ENCODE measurements at regions not wholly inside any gene's neighbourhood (a gene's known extent, or its start where the extent isn't known, plus 50 kb on each side); places are given as distances from the start of the nearest gene placed in this dataset.

DNA sequence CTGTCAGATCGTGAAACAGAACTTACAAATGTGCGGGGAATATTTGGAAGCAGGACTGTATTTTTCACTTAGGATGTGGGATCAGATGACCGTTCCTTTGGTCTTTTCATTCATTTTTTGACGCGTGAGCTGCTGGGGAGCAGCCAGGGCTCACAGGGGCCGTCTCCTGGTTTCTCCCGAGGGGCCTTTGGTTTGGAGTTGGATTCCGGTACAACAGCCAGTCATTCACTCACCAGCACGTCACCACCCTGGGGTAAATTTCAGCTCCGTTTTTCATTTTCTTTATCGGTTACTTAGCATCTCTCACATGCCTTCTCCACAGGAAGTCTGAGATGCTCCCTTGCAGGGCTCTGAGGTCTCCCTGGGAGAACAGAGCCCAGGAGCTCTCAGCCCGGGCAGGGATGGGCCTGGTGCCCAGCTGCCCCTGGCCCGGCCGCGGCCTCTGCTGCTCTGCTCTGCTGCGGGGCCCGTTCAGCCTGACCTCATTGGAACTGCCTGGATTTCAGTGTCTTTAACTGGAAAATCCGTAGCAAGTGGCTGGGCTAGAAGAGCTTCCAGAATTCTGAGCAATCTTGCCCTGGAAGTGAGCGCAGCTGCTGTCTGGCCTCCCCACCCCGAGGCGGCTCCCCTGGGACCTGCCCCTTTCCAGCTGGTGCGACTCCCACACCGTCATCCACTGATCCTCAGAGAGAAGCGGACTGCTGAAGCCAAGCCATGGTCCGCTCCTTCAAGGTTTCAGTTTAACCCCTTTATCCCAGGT lies 335.6 kb downstream of the EIPR1 start:
- Histone ChIP-seq H3K4me3 (ENCODE audit: low read depth, low read length, poor library complexity, severe bottlenecking) (no peak overlapping the region), H2AFZ (ENCODE audit: low read length) (no peak overlapping the region), H3K36me3 (ENCODE audit: insufficient read depth, low read length) (no peaks in the 10 kb centered on the region), H3K9me3 (ENCODE audit: low read length) (no peaks in the 10 kb centered on the region), H3K9me2 (ENCODE audit: insufficient read depth, low read length) (no peaks in the 10 kb centered on the region), H3K27ac (ENCODE audit: low read depth, low read length, poor library complexity, severe bottlenecking) (no peak overlapping the region), H3K79me2 (ENCODE audit: insufficient read depth, low read depth, low read length) (no peaks in the 10 kb centered on the region), H4K20me1 (ENCODE audit: insufficient read depth, low read length) (no peaks in the 10 kb centered on the region), H3K4me2 (ENCODE audit: low read length) (no peak overlapping the region), H3K4me1 (ENCODE audit: insufficient read depth, low read length, poor library complexity, severe bottlenecking) (no peaks in the 10 kb centered on the region)
- no peak for TF ChIP-seq EZH2phosphoT487 (IDR thresholded peaks at IDR 0.05; ENCODE audit: borderline replicate concordance, low read depth, low read length)
- TF ChIP-seq, protein P1, sequence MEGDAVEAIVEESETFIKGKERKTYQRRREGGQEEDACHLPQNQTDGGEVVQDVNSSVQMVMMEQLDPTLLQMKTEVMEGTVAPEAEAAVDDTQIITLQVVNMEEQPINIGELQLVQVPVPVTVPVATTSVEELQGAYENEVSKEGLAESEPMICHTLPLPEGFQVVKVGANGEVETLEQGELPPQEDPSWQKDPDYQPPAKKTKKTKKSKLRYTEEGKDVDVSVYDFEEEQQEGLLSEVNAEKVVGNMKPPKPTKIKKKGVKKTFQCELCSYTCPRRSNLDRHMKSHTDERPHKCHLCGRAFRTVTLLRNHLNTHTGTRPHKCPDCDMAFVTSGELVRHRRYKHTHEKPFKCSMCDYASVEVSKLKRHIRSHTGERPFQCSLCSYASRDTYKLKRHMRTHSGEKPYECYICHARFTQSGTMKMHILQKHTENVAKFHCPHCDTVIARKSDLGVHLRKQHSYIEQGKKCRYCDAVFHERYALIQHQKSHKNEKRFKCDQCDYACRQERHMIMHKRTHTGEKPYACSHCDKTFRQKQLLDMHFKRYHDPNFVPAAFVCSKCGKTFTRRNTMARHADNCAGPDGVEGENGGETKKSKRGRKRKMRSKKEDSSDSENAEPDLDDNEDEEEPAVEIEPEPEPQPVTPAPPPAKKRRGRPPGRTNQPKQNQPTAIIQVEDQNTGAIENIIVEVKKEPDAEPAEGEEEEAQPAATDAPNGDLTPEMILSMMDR (conservative IDR thresholded peaks at IDR 0.05; ENCODE audit: low read length), result no peak
- POLR2A ChIA-PET, result no interaction called here
- CTCF ChIA-PET (ENCODE audit: unreplicated experiment), result no interaction called here
- BruUV-seq (replicated peaks), result no TSS peak
- intact Hi-C loops (cut with micrococcal nuclease; ENCODE audit: unreplicated experiment), result no loop called here
- no peak for DNase-seq (ENCODE audit: low spot score)

GRCh38 chr2:3041246-3041645 lies 336.4 kb downstream of the EIPR1 start:
- Histone ChIP-seq H4K20me1 (ENCODE audit: insufficient read depth, low read length) (no peaks in the 10 kb centered on the region), H3K4me1 (ENCODE audit: insufficient read depth, low read length, poor library complexity, severe bottlenecking) (no peaks in the 10 kb centered on the region), H3K9me2 (ENCODE audit: insufficient read depth, low read length) (no peaks in the 10 kb centered on the region), H2AFZ (ENCODE audit: low read length) (no peak overlapping the region), H3K79me2 (ENCODE audit: insufficient read depth, low read depth, low read length) (no peaks in the 10 kb centered on the region), H3K9me3 (ENCODE audit: low read length) (no peaks in the 10 kb centered on the region), H3K4me3 (ENCODE audit: low read depth, low read length, poor library complexity, severe bottlenecking) (no peak overlapping the region), H3K4me2 (ENCODE audit: low read length) (no peak overlapping the region), H3K27ac (ENCODE audit: low read depth, low read length, poor library complexity, severe bottlenecking) (no peak overlapping the region), H3K36me3 (ENCODE audit: insufficient read depth, low read length) (no peaks in the 10 kb centered on the region)
- no peak for DNase-seq (ENCODE audit: low spot score)
- ChIA-PET CTCF (ENCODE audit: unreplicated experiment) (no interaction called here), POLR2A (no interaction called here)
- no TSS peak for BruUV-seq (replicated peaks)
- intact Hi-C loops (cut with micrococcal nuclease; ENCODE audit: unreplicated experiment), result no loop called here
- TF ChIP-seq, protein P1 (conservative IDR thresholded peaks at IDR 0.05; ENCODE audit: low read length), result no peak
- TF ChIP-seq EZH2phosphoT487 (IDR thresholded peaks at IDR 0.05; ENCODE audit: borderline replicate concordance, low read depth, low read length), result no peak

- CTCF ChIA-PET (ENCODE audit: unreplicated experiment), result no interaction called here
- H3K4me3 ChIP-seq (ENCODE audit: low read depth, low read length, poor library complexity, severe bottlenecking), result no peak overlapping the region
- BruUV-seq (replicated peaks), result no TSS peak
- H3K36me3 ChIP-seq (ENCODE audit: insufficient read depth, low read length), result no peaks in the 10 kb centered on the region
- no peaks in the 10 kb centered on the region for H3K9me2 ChIP-seq (ENCODE audit: insufficient read depth, low read length)
- H3K9me3 ChIP-seq (ENCODE audit: low read length), result no peaks in the 10 kb centered on the region
- no peak for DNase-seq (ENCODE audit: low spot score)
- POLR2A ChIA-PET, result no interaction called here
- no peaks in the 10 kb centered on the region for H3K79me2 ChIP-seq (ENCODE audit: insufficient read depth, low read depth, low read length)
- no peaks in the 10 kb centered on the region for H4K20me1 ChIP-seq (ENCODE audit: insufficient read depth, low read length)
- intact Hi-C loops (cut with micrococcal nuclease; ENCODE audit: unreplicated experiment), result no loop called here
- H3K27ac ChIP-seq (ENCODE audit: low read depth, low read length, poor library complexity, severe bottlenecking), result no peak overlapping the region
- H3K4me1 ChIP-seq (ENCODE audit: insufficient read depth, low read length, poor library complexity, severe bottlenecking), result no peaks in the 10 kb centered on the region
- no peak for TF ChIP-seq EZH2phosphoT487 (IDR thresholded peaks at IDR 0.05; ENCODE audit: borderline replicate concordance, low read depth, low read length)
- H2AFZ ChIP-seq (ENCODE audit: low read length), result no peak overlapping the region
- H3K4me2 ChIP-seq (ENCODE audit: low read length), result no peak overlapping the region
Measured at GRCh38 chr2:3040496-3041140, 337.0 kb downstream of the EIPR1 start.
